Keratinocyte (primary cell): ENCODE measurements at regions not wholly inside any gene's neighbourhood (a gene's known extent, or its start where the extent isn't known, plus 50 kb on each side); places are given as distances from the start of the nearest gene placed in this dataset.

Experiments
- DNase-seq: peaks from one replicate; pipeline ENCODE4 v3.0.0-alpha.2; 2011; ENCODE audit warnings: low read depth, missing footprints, low spot score
- FAIRE-seq: peaks from 2 replicates; lab custom pipeline; 2011; peaks lifted over from hg19 to GRCh38; lab: Jason Lieb, UNC
- H2AFZ ChIP-seq: 2 replicates; pipeline ENCODE4 v1.6.0; 2012; ENCODE audit warnings: low read length, control low read depth, inconsistent platforms; ENCODE audit not compliant: control insufficient read depth
- H3K27ac ChIP-seq: 2 replicates; pipeline ENCODE4 v1.5.1; 2011; ENCODE audit warnings: low read length; ENCODE audit not compliant: control insufficient read depth, insufficient read depth
- H3K27me3 ChIP-seq: 3 replicates; pipeline ENCODE4 v1.6.0; 2011; ENCODE audit warnings: low read length; ENCODE audit not compliant: control insufficient read depth, insufficient read depth; ENCODE audit errors: extremely low read depth
- H3K36me3 ChIP-seq, 2 experiments: 2 replicates in 1 of 2; 3 replicates in 1 of 2; pipeline ENCODE4 v1.5.1; 2011; ENCODE audit warnings: low read length in 2 of 2, mild to moderate bottlenecking in 1 of 2; ENCODE audit not compliant: control insufficient read depth in 2 of 2, insufficient read depth in 2 of 2; ENCODE audit errors: extremely low read depth in 1 of 2
- H3K4me1 ChIP-seq: 3 replicates; pipeline ENCODE4 v1.5.1; 2011; ENCODE audit warnings: low read length; ENCODE audit not compliant: control insufficient read depth, insufficient read depth; ENCODE audit errors: extremely low read depth
- H3K4me2 ChIP-seq: 3 replicates; pipeline ENCODE4 v1.6.0; 2011; ENCODE audit warnings: low read depth, low read length; ENCODE audit not compliant: control insufficient read depth, insufficient read depth; ENCODE audit errors: extremely low read depth
- H3K4me3 ChIP-seq, 3 experiments: fragments of 200-600 bp in 1 of 3; sonication (generic) in 1 of 3; 2 replicates in 2 of 3; 3 replicates in 1 of 3; pipeline ENCODE4 v1.5.1; 2011 to 2016; ENCODE audit warnings: low read length in 3 of 3, mild to moderate bottlenecking in 3 of 3, control low read depth in 2 of 3, inconsistent platforms in 1 of 3, low read depth in 1 of 3, mixed read lengths in 1 of 3, mixed run types in 1 of 3, moderate library complexity in 1 of 3; ENCODE audit not compliant: control insufficient read depth in 2 of 3, insufficient read depth in 2 of 3; ENCODE audit errors: extremely low read depth in 1 of 3
- H3K79me2 ChIP-seq: 2 replicates; pipeline ENCODE4 v1.6.0; 2012; ENCODE audit warnings: low read length; ENCODE audit not compliant: control insufficient read depth, insufficient read depth
- H3K9ac ChIP-seq: 3 replicates; pipeline ENCODE4 v1.6.0; 2011; ENCODE audit warnings: low read length; ENCODE audit not compliant: control insufficient read depth, insufficient read depth; ENCODE audit errors: extremely low read depth
- H3K9me1 ChIP-seq: 3 replicates; pipeline ENCODE4 v1.6.0; 2011; ENCODE audit warnings: low read length; ENCODE audit not compliant: control insufficient read depth, insufficient read depth; ENCODE audit errors: extremely low read depth
- H3K9me3 ChIP-seq: 2 replicates; pipeline ENCODE4 v1.5.1; 2012; ENCODE audit warnings: low read depth, low read length; ENCODE audit not compliant: control insufficient read depth
- H4K20me1 ChIP-seq: 3 replicates; pipeline ENCODE4 v1.6.0; 2011; ENCODE audit warnings: low read length; ENCODE audit not compliant: control insufficient read depth, insufficient read depth; ENCODE audit errors: extremely low read depth
- CTCF ChIP-seq, 3 experiments: IDR thresholded peaks in 1 of 3; conservative IDR thresholded peaks in 1 of 3; optimal IDR thresholded peaks in 1 of 3; 2 replicates in 2 of 3; 3 replicates in 1 of 3; pipeline versions ENCODE3 to v1.5.1; 2011; ENCODE audit warnings: low read length in 3 of 3, mild to moderate bottlenecking in 3 of 3, moderate library complexity in 2 of 3, control low read depth in 1 of 3, inconsistent platforms in 1 of 3; ENCODE audit not compliant: insufficient read depth in 2 of 3; ENCODE audit errors: extremely low read depth in 1 of 3
- EZH2 ChIP-seq: IDR thresholded peaks from one replicate; pipeline ENCODE4 v1.6.1; 2012; ENCODE audit warnings: inconsistent platforms, mild to moderate bottlenecking, low read length, moderate library complexity
- dilution Hi-C: fragments of 300-500 bp; cut with MboI; formaldehyde crosslinking; loops from one replicate; pipeline ENCODE4 v1.7.0; 2020; ENCODE audit warnings: low sequenced_read_pairs; ENCODE audit not compliant: extremely low pct_ligation_motif_present

- TF ChIP-seq EZH2, result no peak
- TF ChIP-seq CTCF (optimal IDR thresholded peaks at IDR 0.05 in 1 of 3, IDR thresholded peaks at IDR 0.05 in 1 of 3, conservative IDR thresholded peaks at IDR 0.05 in 1 of 3; ENCODE audit: extremely low read depth in 1 of 3, insufficient read depth in 2 of 3, low read length in 3 of 3), result no peak
- Histone ChIP-seq H3K79me2 (no peaks in the 10 kb centered on the region), H3K4me2 (no peak overlapping the region), H3K9me3 (no peaks in the 10 kb centered on the region), H3K27me3 (no peaks in the 10 kb centered on the region), H2AFZ (no peak overlapping the region), H3K27ac (no peak overlapping the region), H3K4me3 (no peak overlapping the region), H4K20me1 (no peaks in the 10 kb centered on the region), H3K9ac (no peak overlapping the region), H3K36me3 (no peaks in the 10 kb centered on the region), H3K4me1 (no peaks in the 10 kb centered on the region), H3K9me1 (no peaks in the 10 kb centered on the region)
- dilution Hi-C loops, result no loop called here
- FAIRE-seq, result no peak
- DNase-seq, result no peak
Observed at GRCh38 chr10:64454962-64455361, 933.8 kb downstream of the REEP3 start.

DNA sequence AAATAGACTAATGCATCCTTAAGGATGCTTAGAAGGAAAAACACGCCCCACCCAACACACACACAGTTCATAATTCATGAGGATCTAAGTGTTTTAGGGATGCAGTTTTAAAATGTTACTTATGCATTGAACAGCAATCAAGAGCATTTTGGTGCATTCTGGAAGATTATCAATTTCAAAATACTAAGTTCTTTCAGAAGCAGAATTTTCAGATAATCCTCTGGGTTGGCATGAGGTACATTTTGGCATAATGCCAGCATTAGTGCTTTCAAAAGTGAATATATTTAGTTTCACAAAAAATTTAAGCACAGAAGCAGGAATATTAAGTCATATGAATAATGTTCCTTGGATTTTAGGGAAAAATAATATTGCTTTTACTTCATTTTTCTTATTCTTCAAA lies 937.1 kb downstream of the REEP3 start:
- H3K27ac ChIP-seq, result no peak overlapping the region
- no peak overlapping the region for H3K9ac ChIP-seq
- TF ChIP-seq CTCF (optimal IDR thresholded peaks at IDR 0.05 in 1 of 3, IDR thresholded peaks at IDR 0.05 in 1 of 3, conservative IDR thresholded peaks at IDR 0.05 in 1 of 3; ENCODE audit: extremely low read depth in 1 of 3, insufficient read depth in 2 of 3, low read length in 3 of 3), result no peak
- no peak for TF ChIP-seq EZH2
- H4K20me1 ChIP-seq, result no peaks in the 10 kb centered on the region
- dilution Hi-C loops, result no loop called here
- no peak overlapping the region for H3K4me2 ChIP-seq
- no peaks in the 10 kb centered on the region for H3K36me3 ChIP-seq
- FAIRE-seq, result no peak
- H3K9me1 ChIP-seq, result no peaks in the 10 kb centered on the region
- no peaks in the 10 kb centered on the region for H3K27me3 ChIP-seq
- DNase-seq, result no peak
- no peaks in the 10 kb centered on the region for H3K79me2 ChIP-seq
- H3K4me3 ChIP-seq, result no peak overlapping the region
- no peaks in the 10 kb centered on the region for H3K4me1 ChIP-seq
- no peak overlapping the region for H2AFZ ChIP-seq
- no peaks in the 10 kb centered on the region for H3K9me3 ChIP-seq
